ENCODE measurements at regions not wholly inside any gene's neighbourhood (a gene's known extent, or its start where the extent isn't known, plus 50 kb on each side); places are given as distances from the start of the nearest gene placed in this dataset.

DNA sequence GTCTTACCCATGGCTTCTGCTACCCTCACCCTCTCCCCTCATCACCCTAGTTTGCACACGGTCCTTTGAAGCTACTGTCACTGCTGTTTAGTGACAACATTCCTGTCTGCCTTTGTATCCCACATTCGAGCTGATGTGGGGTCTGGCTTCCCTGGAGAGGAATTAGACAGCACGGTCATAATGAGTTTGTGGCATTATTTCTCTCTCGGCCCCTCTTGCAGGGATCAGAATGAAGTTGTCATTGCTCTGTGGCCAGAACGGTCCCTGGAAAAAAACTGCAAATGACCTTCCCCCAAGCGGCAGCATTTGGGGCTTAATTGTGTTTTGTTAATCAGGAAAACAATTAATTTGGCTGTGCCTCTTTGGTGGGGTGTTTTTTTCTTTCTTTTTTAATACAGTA lies 317.2 kb upstream of the PODXL start:
- TF ChIP-seq CTCF (conservative IDR thresholded peaks at IDR 0.05; ENCODE audit: low read length) (no peak), EZH2phosphoT487 (IDR thresholded peaks at IDR 0.05; ENCODE audit: borderline replicate concordance) (no peak)
